Loucy (cell line): ENCODE measurements at regions not wholly inside any gene's neighbourhood (a gene's known extent, or its start where the extent isn't known, plus 50 kb on each side); places are given as distances from the start of the nearest gene placed in this dataset.

Experiments
- EZH2phosphoT487 ChIP-seq: fragments of 200-600 bp; IDR thresholded peaks from 2 replicates; pipeline ENCODE4 v1.6.1; 2018; ENCODE audit warnings: antibody characterized with exemption, mild to moderate bottlenecking, moderate library complexity, borderline replicate concordance
- TF ChIP-seq, protein P1 (sequence below): fragments of 200-600 bp; sonication (generic); conservative IDR thresholded peaks from 2 replicates; pipeline ENCODE4 v1.5.1; 2014; ENCODE audit warnings: mild to moderate bottlenecking, antibody characterized with exemption, low read length

DNA sequence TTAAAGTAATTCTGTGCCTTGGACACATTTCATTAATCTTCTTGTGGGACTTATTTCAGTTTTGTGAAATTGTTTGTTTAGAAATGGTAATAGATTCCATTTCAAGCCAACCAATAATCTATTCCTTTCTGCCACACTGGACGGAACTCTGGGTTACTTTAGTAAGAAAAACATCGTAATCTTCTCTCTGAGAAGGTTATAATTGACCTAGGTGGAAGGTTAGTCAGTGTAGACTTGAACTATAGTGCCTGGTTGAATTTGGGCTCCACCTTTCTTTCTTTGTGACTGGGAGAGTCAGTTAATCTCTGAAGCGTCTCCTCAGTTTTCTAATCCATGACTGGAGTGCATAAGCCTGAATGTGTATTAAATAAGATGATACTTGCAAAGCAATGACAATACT, 89.7 kb upstream of the PRLR start:
- TF ChIP-seq, protein P1, sequence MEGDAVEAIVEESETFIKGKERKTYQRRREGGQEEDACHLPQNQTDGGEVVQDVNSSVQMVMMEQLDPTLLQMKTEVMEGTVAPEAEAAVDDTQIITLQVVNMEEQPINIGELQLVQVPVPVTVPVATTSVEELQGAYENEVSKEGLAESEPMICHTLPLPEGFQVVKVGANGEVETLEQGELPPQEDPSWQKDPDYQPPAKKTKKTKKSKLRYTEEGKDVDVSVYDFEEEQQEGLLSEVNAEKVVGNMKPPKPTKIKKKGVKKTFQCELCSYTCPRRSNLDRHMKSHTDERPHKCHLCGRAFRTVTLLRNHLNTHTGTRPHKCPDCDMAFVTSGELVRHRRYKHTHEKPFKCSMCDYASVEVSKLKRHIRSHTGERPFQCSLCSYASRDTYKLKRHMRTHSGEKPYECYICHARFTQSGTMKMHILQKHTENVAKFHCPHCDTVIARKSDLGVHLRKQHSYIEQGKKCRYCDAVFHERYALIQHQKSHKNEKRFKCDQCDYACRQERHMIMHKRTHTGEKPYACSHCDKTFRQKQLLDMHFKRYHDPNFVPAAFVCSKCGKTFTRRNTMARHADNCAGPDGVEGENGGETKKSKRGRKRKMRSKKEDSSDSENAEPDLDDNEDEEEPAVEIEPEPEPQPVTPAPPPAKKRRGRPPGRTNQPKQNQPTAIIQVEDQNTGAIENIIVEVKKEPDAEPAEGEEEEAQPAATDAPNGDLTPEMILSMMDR: no peak
- no peak for TF ChIP-seq EZH2phosphoT487
